Renal cortical epithelial cell (primary cell): ENCODE measurements at regions not wholly inside any gene's neighbourhood (a gene's known extent, or its start where the extent isn't known, plus 50 kb on each side); places are given as distances from the start of the nearest gene placed in this dataset.
"Not testable (repeated sequence)": the region's sequence is repeated elsewhere in the genome, so short reads cannot be mapped to it uniquely, and the experiment has no call there.

Source experiments
- DNase-seq: peaks from one replicate; pipeline ENCODE4 v3.0.0-alpha.2; 2011; ENCODE audit warnings: low read depth

DNA sequence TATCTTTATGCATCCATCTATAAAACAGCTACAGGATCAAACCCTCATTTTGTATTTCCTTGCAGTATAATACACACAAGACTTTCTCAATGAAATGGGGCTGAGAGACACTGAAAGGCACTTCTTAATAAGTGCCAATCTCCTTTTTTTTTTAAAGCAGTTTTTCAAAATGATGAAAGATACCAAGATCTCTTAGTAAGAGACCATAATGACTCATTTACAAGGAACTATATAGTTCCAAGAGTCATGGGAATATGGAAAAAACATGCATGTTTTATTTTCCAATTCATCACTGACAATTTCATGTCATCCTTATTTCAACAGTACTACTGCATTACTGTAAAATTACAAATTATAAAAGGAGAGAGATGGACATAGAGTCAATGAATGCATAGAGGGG is 973.7 kb downstream of the GATA3 start:
- DNase-seq = no peak

DNA sequence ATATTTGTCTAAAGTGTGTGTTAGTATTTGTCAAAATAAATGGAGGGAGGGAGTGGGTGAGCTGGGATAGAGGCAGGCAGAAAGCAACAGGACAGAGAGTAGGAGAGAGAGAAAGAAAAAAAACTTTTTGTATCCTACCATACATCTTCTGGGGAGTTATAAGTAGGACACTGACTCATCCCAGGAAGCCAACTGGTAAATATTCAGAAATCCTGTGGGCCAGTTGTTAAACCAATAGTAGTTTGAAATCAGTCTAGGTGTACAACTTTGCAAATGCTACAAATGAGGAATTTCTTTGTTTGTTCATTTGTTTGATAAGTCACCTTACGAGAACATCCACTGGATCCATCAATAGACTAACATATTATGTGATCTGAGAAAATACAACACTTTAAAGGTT is 980.9 kb downstream of the GATA3 start:
- no peak for DNase-seq

DNA sequence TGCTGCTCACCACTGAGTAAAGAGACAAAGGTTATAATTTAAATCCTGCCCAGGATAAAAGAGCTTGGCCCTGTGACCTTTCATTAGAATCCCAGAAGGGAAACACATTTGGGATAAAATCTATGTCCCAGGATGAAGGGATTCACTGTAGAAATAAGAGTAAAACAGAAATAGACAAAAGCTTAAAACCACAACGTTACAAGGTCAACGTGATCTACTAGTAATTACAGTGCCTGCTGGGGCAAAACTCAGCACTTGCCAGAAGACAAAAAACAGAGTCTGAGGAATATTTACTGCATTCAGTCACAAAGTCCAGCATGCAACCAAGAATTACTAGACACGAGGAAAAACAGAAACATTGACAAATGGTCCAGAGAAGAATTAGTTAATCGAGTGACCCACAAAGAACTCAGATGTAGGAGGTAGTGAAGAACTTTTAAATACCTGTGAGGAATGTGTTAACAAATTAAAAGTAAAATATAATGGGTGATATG is 982.3 kb downstream of the GATA3 start:
- DNase-seq = no peak

DNA sequence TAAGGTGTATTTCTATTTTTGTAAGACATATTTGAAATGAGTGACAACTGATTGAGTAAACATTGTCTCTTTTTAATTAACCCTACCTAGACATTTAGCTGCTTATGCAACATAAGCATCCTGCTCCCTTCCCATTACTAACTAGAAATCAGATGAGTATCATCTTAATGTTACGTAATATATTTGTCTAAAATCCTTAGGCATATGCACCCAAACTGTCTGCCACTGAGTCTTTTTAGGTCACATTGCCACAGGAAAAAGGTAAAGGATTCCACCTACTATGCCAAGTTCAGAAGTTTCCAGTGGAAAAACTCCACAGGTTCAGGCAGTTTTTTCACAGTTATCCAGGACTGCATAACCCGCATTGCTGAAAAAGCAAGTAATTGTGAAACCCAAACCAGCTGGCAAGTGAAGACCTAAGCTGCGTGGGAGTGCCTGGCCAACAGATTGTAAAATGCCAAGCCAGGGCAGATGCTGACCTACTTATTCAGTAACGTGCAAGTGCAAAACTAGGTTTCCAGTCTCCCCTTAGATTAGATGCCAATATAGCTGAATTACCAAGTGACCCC is 983.7 kb downstream of the GATA3 start:
- no peak for DNase-seq

DNA sequence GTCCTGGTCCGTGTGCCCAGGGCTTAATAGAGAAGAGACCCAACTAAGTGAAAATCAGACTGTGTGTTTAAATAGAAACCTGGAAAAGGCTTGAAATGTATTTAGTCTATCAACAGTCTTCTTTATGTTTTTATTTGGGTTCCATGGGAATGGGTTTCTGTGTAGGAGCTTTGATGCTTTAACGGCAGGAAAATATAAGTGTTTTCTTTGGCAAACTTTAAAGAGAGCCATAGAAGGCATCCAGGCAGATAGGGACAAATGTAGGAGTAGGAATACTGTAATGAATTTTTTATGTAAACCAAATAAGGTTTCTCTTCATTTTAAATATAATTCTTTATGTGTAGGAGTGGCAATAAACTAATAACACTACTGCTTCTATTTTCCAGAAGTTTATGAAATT is 989.0 kb downstream of the GATA3 start:
- no peak for DNase-seq

DNA sequence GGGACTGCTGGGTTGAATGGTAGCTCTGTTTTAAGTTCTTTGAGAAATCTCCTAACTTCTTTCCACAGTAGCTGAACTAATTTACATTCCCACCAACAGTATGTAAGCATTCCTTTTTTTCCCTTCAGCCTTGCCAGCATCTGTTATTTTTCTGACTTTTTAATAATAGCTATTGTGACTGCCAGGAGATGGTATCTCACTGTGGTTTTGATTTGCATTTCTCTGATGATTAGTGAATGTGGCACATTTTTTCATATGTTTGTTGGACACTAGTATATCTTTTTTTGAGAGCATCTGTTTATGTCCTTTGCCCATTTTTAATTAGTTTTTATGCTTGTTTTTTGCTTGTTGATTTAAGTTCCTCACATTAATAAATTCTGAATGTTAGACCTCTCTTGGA is 990.8 kb downstream of the GATA3 start:
- no peak for DNase-seq

DNA sequence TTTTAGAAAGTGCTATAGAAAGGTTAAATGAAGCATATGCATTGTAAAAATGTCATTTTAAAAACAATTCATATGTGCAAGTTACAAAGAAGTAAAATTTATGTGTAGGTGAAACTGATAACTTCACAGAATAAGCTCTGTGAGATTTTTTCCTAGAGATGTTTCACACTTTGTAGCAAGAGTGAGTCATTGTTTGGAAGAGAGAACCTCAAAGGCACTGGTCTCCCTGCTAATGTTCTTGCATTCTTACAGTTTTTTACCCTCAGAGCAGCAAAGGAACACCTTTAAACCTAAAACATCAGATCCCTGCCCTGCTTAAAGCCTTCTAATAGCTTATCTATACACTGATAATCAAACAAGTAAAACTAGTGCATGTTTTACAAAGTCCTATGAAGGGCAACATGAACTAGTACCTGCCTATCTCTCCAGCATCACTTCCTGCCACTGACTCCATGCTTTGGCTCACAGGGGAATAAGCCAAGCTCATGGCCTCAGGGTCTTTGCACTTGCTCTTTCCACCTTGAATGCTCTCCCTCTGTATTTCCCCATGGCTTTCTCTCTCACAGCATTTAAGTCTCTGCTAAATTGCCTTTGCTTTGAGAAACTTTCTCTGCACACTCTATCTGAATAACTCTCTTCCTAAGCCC is 997.0 kb downstream of the GATA3 start:
- peak; percentile 1 for DNase-seq

DNA sequence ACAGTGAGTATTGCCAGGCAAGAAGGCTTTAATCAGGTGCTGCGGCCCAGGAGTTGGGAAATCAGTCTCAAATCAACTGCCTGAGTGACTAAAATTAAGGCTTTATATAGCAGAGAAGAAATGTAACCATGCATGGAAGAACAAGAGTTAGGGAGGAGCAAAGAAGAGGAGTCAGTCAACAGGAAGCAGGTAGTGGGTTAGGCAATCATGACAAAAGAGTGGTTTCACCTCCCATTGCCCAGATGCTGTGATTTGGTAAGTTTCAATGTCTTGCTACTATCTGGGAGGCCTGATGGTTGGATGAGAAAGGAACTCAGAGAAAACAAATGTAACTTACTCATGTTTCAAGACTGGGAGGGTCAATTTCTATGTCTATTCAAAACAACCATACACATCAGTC is 998.3 kb downstream of the GATA3 start:
- no peak for DNase-seq

DNA sequence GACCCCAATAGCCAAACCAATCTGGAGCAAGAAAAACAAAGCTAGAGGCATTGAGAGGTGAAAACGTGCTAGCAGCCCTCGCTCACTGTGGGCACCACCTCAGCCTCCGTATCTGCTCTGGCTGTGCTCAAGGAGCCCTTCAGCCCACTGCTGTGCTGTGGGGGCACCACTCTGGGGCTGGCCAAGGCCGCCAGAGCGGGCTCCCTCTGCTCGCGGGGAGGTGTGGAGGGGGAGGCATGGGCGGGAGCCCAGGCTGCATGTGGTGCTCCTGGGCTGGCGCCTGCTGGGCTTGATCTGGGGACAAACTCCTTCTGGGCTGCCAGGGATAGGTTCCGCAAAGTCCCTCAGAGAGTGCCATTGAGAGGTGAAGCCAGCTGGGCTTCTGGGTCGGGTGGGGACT is 1002.0 kb downstream of the GATA3 start:
- no peak for DNase-seq

DNA sequence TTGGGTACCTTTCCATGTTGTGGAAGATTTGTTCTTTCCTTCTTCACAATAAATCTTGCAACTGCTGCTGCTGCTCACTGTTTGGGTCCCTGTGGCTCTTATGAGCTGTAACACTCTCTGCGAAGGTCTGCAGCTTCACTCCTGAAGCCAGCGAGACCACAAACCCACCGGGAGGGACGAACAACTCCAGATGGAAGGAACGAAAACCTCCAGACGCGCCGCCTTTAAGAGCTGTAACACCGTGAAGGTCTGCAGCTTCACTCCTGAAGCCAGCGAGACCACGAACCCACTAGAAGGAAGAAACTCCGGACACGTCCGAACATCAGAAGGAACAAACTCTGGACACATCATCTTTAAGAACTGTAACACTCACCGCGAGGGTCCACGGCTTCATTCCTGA is 1002.8 kb downstream of the GATA3 start:
- DNase-seq = not testable (repeated sequence)

DNA sequence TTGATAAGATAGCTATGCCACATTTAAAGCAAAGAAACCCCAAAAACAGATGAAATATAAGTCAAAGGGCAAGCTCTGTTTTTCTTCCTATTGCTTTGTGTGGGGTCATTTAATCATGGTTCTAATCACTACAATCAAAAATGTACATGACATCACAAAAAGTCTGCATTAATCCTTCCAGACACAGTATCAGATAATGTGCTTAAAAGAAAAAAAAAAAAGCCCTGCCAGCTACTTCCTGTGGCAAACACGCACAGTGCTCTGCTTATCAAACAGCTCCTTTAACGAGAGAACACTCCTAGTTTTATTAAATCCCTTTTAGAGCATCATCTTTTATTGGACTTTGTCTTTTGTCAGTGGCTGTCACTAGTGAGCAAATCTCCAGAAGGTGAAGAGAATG is 1005.8 kb downstream of the GATA3 start:
- no peak for DNase-seq

DNA sequence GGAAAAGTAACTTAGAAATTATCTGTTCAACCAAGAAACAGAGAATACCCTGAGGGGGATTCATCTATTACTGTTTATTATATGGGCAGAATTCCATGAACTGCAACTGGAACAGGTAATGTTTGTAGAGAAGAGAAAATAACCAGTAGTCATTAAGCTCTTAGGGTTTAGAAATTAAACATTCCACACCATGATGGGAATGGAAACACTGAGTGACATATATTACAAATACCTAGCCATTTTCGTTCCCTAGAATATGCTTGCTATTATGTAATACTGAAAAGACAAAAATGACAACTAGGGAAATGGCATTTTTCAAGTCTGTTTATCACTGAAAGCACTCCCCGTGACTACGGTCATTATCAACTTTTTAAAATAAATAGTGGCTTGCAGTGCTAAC is 1007.4 kb downstream of the GATA3 start:
- DNase-seq = no peak

DNA sequence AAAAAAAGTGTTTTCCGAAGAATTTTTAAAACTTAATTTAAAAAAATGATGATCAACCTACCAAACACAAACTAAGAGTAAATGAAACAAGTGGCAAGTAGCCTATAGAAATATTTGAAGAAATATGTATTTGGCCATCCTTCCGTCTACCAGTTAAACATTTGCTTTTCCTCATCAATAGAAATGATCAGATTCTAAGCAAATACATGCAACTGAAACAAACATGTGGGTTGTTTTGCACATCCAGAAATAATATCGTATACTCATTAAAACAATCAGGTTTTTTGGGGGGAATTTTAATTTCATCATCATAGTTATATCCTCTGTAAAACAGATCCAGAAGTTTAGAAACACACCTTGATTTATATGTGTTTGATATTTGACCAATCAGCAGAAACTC is 1011.7 kb downstream of the GATA3 start:
- no peak for DNase-seq

DNA sequence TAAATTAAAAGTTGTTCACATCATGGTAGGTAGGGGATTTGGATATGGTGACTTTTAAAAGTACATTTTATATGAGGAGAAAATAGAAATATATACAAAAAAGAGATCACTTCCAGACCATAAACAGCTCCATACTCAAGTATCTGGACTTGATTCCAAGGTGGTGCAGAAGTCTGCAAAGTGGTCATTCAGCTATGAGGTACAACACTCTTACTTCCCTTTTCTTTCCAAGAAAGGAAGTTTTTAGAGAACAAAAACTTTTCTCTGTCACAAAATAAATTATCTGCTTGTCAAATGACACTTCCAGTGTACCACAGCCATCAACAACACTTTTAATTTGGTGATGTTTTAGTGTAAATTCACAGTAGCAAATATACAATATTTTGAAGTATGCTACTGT is 1013.5 kb downstream of the GATA3 start:
- no peak for DNase-seq

DNA sequence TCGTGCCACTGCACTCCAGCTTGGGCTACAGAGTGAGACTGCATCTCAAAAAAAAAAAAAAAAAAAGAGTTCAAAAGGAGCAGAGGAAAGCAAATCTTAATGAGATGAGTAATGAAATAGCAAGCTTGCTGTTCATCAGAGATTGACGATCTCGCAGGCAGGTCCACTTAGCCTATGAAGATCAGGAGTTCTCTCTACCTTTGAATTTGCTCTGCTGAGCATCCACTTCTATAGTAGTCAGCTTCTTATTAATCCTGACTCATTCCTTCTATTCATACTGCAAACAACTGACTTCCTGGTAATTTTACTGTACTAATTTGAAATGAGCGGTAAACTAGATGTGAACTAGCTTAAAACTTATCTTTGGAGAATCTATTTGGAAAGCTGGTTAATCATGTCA is 1014.6 kb downstream of the GATA3 start:
- peak; percentile 42 for DNase-seq

DNA sequence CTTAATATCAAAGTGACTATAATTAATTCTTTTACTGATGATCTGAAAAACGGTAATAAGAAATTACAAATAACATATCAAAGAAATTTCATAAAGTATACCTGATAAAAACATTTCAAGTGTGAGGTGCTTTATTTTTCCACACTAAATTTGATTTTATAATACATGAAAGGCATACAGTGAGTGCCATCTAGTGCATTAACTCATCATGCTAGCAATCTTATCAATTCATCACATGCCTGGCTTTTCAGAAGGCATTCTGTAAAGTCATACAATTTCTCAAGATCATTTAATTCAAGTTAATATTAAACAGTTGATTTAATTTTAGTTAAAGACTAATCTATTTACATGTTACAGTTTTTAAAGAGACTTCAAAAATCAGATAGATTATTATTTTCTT is 1020.9 kb downstream of the GATA3 start:
- no peak for DNase-seq

DNA sequence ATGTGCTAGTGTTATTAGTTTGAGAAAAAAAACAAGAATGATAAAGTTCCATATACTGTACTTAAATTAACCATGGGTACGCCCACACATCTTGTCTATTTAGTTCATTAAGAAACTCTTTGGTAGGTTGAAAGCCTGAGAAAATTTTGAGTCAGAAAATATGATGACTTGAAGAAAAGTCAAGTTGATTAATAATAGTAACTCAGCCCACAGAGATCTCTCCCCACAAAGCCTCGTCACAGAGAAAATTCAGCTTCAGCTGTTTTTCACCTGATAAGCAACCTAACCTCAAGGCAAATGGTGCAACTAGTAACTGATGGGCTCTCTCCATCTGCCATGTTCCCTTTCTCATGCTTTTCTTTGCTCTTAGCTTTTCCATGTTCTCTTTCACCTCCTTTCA is 1021.6 kb downstream of the GATA3 start:
- no peak for DNase-seq

DNA sequence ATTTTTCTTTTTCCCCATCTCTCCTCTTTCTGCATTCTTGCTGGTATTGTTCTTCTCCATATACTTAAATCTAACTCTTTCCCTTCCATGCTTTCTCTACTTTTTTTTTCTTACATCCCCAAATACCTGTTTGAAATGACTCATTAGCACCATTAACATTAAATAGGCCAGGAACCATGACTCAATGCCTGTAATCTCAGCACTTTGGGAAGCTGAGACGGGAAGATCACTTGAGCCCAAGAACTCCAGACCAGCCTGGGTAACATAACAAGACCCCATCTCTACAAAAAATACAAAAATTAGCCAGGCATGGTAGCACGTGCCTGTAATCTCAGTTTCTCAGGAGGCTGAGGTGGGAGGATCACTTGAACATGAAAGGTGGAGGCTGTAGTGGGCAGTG is 1026.8 kb downstream of the GATA3 start:
- peak; percentile 5 for DNase-seq

DNA sequence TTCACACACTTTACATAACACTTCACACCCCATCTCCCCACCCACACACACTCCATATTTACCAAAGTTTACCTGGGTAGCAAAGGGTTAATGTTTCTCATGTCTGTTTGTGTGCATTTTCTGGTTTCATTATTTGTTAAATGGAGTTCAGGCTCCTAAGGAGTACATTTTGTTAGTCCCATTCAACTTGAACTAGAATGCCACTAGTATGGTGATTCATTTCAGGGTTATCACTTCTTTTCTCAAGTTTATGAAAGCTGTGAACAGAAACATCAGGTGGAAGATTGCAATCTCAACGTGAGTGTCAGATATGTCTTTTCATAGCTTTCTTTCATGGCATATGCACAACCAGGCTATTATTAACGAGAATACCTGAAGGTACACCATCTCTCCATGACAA is 1027.5 kb downstream of the GATA3 start:
- DNase-seq = no peak

DNA sequence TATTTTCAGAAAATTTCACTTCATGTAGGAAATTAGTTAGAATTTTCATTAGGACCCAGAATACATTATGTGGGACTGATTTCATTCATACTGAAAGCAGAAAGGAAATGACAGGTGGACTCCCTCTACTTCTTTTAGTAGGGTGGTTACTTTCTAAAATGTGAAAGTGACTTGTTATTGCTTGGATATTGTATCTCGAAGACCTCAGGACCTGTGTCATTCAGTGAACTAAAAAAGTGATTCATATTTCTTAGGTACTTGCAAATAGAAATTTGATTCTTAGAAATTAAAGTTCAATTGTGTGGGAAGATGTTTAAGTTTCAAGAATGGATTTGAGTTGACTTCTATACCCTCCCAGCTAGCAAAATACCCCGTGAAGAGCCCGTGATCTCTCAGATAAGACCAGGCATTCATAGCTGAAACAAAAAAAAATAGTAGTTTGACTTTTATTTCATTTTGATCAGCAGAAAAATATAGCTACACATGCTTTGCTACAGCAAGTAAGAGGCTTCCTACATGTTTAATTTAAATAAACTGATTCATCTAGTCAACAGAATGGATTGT is 1037.1 kb downstream of the GATA3 start:
- no peak for DNase-seq

DNA sequence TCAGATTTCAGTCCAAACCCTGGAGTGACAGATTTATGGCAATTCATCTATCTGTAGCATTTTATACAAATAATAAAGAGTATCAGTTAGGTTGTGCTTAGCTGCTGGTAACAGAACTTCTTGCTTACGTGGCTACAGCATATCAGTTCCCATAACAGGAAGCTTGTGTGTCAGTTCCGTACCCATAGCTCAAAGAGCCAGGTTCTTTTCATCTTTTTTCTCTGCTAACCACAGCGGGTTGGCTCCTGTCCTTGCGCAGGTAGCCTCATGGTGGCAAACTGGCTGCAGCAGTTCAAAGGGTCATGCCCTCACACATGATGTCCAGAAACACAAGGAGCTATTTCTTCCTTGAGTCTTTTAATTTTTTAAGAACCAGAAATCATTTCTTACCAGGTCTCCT is 1041.8 kb downstream of the GATA3 start:
- DNase-seq = no peak

DNA sequence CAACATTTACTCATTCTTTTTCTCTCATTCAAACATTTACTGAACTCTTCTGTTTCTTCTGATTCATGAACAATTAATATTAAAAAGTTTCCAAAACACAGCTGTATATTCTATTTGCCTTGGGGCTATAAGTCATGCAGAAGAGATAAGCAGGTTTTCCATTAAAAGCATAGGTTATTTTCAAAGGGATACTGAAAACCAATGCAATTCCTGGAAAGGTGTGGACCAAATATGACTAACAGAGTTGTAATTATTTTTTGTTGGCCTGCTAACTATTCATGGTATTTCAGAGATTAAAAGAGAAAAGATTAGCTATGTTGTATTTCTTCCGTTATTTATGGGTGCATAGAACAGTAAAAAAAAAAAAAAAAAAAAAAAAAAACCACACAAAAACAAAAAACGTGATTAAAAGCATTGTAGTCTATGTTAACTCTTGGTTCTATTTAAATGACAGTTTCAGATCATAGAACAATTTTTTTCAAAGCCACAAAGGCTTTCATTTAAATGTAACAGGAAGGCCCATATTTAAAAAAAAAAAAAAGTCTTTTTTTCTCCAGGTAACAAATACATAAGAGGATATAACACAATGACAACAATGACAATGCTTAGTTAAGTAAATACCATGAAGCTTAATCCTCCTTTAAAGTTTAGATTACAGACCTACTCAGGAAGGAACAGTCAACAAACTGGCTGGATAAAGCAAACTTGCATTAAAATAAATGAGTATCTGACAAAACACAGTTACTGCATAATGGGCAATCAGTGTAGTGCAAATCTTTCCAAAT is 1042.9 kb downstream of the GATA3 start:
- no peak for DNase-seq

DNA sequence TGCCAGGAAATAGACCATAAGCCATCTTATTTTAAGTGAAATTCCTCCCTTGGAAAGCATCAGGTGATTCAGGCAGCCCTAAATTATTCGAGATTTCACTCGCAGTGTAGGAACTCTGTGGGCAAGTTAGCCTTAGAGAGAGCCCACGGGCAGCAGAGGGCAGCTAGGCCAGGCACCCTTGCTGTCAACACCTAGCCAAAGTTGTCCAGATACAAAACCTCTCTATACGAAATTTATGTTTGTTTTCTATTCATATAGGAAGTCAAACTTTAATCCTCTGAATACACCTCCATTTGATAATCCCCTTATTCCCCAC is 1043.5 kb downstream of the GATA3 start:
- no peak for DNase-seq
